ENCODE measurements at regions not wholly inside any gene's neighbourhood (a gene's known extent, or its start where the extent isn't known, plus 50 kb on each side); places are given as distances from the start of the nearest gene placed in this dataset.

- H3K4me3 ChIP-seq (ENCODE audit: low read depth, low read length) = no peak overlapping the region
- DNase-seq (ENCODE audit: low read depth, low spot score) = no peak
- in situ Hi-C loops (cut with HindIII; ENCODE audit: low sequenced_read_pairs) = no loop called here
- TF ChIP-seq, protein P1, sequence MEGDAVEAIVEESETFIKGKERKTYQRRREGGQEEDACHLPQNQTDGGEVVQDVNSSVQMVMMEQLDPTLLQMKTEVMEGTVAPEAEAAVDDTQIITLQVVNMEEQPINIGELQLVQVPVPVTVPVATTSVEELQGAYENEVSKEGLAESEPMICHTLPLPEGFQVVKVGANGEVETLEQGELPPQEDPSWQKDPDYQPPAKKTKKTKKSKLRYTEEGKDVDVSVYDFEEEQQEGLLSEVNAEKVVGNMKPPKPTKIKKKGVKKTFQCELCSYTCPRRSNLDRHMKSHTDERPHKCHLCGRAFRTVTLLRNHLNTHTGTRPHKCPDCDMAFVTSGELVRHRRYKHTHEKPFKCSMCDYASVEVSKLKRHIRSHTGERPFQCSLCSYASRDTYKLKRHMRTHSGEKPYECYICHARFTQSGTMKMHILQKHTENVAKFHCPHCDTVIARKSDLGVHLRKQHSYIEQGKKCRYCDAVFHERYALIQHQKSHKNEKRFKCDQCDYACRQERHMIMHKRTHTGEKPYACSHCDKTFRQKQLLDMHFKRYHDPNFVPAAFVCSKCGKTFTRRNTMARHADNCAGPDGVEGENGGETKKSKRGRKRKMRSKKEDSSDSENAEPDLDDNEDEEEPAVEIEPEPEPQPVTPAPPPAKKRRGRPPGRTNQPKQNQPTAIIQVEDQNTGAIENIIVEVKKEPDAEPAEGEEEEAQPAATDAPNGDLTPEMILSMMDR (IDR thresholded peaks at IDR 0.05; ENCODE audit: low read depth, low read length) = no peak
Measured at GRCh38 chr5:63674881-63675280, 287.4 kb downstream of the HTR1A start.

DNA sequence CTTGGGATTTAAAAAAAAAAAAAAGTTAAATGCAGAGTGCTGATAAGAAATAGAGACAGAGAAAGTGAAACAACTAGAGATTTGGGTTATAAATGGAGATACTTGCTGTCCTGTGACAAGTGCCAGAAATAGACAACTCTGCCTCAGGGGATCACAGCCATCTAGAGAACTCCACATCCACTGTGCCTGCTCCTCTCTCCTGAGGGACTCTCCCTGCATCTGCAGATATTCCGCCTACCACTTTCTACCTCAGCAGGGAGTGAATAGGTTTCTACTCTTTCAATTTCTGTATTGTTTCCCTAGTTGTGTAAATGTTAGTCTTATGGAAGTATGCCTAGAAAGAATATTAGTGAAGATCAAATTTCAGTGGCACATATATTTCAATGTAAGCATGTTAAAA, 307.2 kb downstream of the HTR1A start:
- TF ChIP-seq, protein P1 (IDR thresholded peaks at IDR 0.05; ENCODE audit: low read depth, low read length) = no peak

DNA sequence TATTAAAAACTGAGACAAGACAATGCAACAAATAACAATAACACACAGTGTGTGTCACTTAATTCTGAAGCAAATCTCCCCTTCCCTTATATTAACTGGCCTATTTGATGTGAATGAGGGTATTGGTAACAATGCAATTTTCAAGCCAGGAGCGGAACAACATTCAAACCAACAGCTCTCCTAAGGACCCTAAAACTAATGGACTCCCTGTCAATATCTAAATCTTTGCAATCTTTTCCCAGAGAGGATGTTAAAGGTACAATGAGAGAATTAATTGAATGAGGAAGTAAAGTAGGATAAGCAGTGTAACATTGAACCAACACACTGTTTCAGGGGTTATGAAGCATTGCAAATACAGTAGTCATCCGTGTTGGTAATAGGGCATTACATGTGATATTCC, 311.7 kb downstream of the HTR1A start:
- H3K4me3 ChIP-seq (ENCODE audit: low read depth, low read length) = no peak overlapping the region
- in situ Hi-C loops (cut with HindIII; ENCODE audit: low sequenced_read_pairs) = no loop called here
- TF ChIP-seq, protein P1 (IDR thresholded peaks at IDR 0.05; ENCODE audit: low read depth, low read length) = no peak

More for the DNA sequence above, 307.2 kb downstream of the HTR1A start:
- no peak overlapping the region for H3K4me3 ChIP-seq (ENCODE audit: low read depth, low read length)
- DNase-seq (ENCODE audit: low read depth, low spot score) = no peak
- in situ Hi-C loops (cut with HindIII; ENCODE audit: low sequenced_read_pairs) = no loop called here

DNA sequence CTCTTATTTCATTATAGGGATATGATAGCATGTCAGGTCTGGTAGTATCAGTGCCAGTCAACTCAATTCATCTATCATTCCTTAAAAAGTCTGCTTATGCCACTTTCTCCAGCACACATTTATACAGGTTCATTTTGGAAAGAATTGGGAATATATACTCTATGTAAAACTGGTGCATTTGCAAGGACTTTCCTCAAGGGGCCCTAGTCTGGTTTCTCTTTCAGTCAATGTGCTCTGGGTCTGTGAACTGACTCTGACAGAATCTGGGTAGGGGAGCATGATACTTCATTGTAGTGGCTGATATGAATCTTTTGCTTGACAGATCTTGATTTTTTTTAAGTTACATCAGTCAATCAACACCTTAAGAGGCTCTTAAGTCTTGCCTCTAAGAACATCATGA, 313.9 kb downstream of the HTR1A start:
- H3K4me3 ChIP-seq (ENCODE audit: low read depth, low read length) = no peak overlapping the region

More for the DNA sequence above, 311.7 kb downstream of the HTR1A start:
- no peak for DNase-seq (ENCODE audit: low read depth, low spot score)

GRCh38 chr5:63629951-63630630, 332.2 kb downstream of the HTR1A start:
- TF ChIP-seq, protein P1 (IDR thresholded peaks at IDR 0.05; ENCODE audit: low read depth, low read length) = no peak
- no peak for DNase-seq (ENCODE audit: low read depth, low spot score)
- H3K4me3 ChIP-seq (ENCODE audit: low read depth, low read length) = no peak overlapping the region
- in situ Hi-C loops (cut with HindIII; ENCODE audit: low sequenced_read_pairs) = no loop called here

More for the DNA sequence above, 313.9 kb downstream of the HTR1A start:
- in situ Hi-C loops (cut with HindIII; ENCODE audit: low sequenced_read_pairs) = no loop called here
- TF ChIP-seq, protein P1 (IDR thresholded peaks at IDR 0.05; ENCODE audit: low read depth, low read length) = no peak
- DNase-seq (ENCODE audit: low read depth, low spot score) = no peak

GRCh38 chr5:63613442-63613841, 348.8 kb downstream of the HTR1A start:
- DNase-seq (ENCODE audit: low read depth, low spot score) = no peak
- TF ChIP-seq, protein P1 (IDR thresholded peaks at IDR 0.05; ENCODE audit: low read depth, low read length) = no peak
- no peak overlapping the region for H3K4me3 ChIP-seq (ENCODE audit: low read depth, low read length)
- in situ Hi-C loops (cut with HindIII; ENCODE audit: low sequenced_read_pairs) = no loop called here

All from astrocyte of the spinal cord (primary cell).